ENCODE measurements at regions not wholly inside any gene's neighbourhood (a gene's known extent, or its start where the extent isn't known, plus 50 kb on each side); places are given as distances from the start of the nearest gene placed in this dataset.

- TF ChIP-seq, protein P1, sequence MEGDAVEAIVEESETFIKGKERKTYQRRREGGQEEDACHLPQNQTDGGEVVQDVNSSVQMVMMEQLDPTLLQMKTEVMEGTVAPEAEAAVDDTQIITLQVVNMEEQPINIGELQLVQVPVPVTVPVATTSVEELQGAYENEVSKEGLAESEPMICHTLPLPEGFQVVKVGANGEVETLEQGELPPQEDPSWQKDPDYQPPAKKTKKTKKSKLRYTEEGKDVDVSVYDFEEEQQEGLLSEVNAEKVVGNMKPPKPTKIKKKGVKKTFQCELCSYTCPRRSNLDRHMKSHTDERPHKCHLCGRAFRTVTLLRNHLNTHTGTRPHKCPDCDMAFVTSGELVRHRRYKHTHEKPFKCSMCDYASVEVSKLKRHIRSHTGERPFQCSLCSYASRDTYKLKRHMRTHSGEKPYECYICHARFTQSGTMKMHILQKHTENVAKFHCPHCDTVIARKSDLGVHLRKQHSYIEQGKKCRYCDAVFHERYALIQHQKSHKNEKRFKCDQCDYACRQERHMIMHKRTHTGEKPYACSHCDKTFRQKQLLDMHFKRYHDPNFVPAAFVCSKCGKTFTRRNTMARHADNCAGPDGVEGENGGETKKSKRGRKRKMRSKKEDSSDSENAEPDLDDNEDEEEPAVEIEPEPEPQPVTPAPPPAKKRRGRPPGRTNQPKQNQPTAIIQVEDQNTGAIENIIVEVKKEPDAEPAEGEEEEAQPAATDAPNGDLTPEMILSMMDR (IDR thresholded peaks at IDR 0.05): no peak
- TF ChIP-seq POLR2A (IDR thresholded peaks at IDR 0.05): no peak
- no peak for TF ChIP-seq POLR2AphosphoS5 (IDR thresholded peaks at IDR 0.05)
Observed at GRCh38 chr14:35220920-35221319, 71.3 kb upstream of the PSMA6 start.

Data from breast epithelium (tissue), 3 donors.